ENCODE measurements at regions not wholly inside any gene's neighbourhood (a gene's known extent, or its start where the extent isn't known, plus 50 kb on each side); places are given as distances from the start of the nearest gene placed in this dataset.

- DNase-seq (ENCODE audit: low spot score) (peak; percentile 44), FAIRE-seq (peak; percentile 8), ATAC-seq (peak; percentile 56; the same call in 2 of the 3 replicates)
- H3K9me3 ChIP-seq (ENCODE audit: low read length), result no peaks in the 10 kb centered on the region
- BruUV-seq (replicated peaks), result no TSS peak
- peaks cover 16% of the 10 kb centered on the region for H3K4me1 ChIP-seq (ENCODE audit: insufficient read depth, low read length)
- no peak overlapping the region for H2AFZ ChIP-seq (ENCODE audit: low read length)
- CTCF ChIA-PET (ENCODE audit: low intra/inter-chr PET ratio, low total read pairs), result no interaction called here
- H3K36me3 ChIP-seq (replicated peaks in 1 of 2; ENCODE audit: control insufficient read depth in 1 of 2, insufficient read depth in 2 of 2, low read length in 2 of 2), result peaks cover 0 to 2% of the 10 kb centered on the region in 2 experiments; a peak in 2 of 5 replicates
- WGBS (ENCODE audit: low lambda C conversion rate), result 86% methylated on average over 1 of the region's 1 CpG
- no peak overlapping the region for H3K4me2 ChIP-seq (ENCODE audit: low read depth, low read length)
- in situ Hi-C loops (cut with HindIII; ENCODE audit: extremely low pct_ligation_motif_present, low pct_unique_long_range_greater_than_20kb) (no loop called here), intact Hi-C loops (cut with micrococcal nuclease; ENCODE audit: unreplicated experiment) (no loop called here)
- POLR2A ChIA-PET, result no interaction called here
- no peak overlapping the region for H3K9ac ChIP-seq (ENCODE audit: insufficient read depth, low read depth, low read length)
- H3K79me2 ChIP-seq (ENCODE audit: insufficient read depth, low read length), result no peaks in the 10 kb centered on the region
- H3K27me3 ChIP-seq (ENCODE audit: control insufficient read depth in 1 of 2, insufficient read depth in 2 of 2, low read length in 2 of 2), result no peaks in the 10 kb centered on the region
- no peak overlapping the region for H3K4me3 ChIP-seq (replicated peaks in 1 of 3; ENCODE audit: insufficient read depth in 1 of 3, low read depth in 2 of 3, low read length in 3 of 3)
- no peaks in the 10 kb centered on the region for H4K20me1 ChIP-seq (ENCODE audit: insufficient read depth, low read length)
- no peak overlapping the region for H3K27ac ChIP-seq (ENCODE audit: extremely low read length, insufficient read depth, low read length)
- TF ChIP-seq SIX4 (CRISPR knock-in tag; IDR thresholded peaks at IDR 0.05), result no peak
- no peak for TF ChIP-seq ZNF570 (CRISPR knock-in tag; IDR thresholded peaks at IDR 0.05; ENCODE audit: borderline replicate concordance)
- no peak for TF ChIP-seq ZNF414 (CRISPR knock-in tag; IDR thresholded peaks at IDR 0.05)
- no peak for TF ChIP-seq GLMP (CRISPR knock-in tag; IDR thresholded peaks at IDR 0.05; ENCODE audit: borderline replicate concordance)
- no peak for TF ChIP-seq SOX13 (IDR thresholded peaks at IDR 0.05)
- 0 out of 4 replicates have a peak, but pooled peaks of 1 of the 2 experiments have one; percentile 4 for TF ChIP-seq SOX13 (CRISPR knock-in tag; conservative IDR thresholded peaks at IDR 0.05 in 1 of 2, IDR thresholded peaks at IDR 0.05 in 1 of 2)
- TF ChIP-seq ZNF138 (CRISPR knock-in tag; IDR thresholded peaks at IDR 0.05; ENCODE audit: low read depth), result no peak
- TF ChIP-seq HHEX (CRISPR knock-in tag; IDR thresholded peaks at IDR 0.05), result no peak
- no peak for TF ChIP-seq CSRNP1 (CRISPR knock-in tag; IDR thresholded peaks at IDR 0.05)
- no peak for TF ChIP-seq HDAC1 (CRISPR knock-in tag; IDR thresholded peaks at IDR 0.05)
- TF ChIP-seq CEBPB (IDR thresholded peaks at IDR 0.05; ENCODE audit: borderline replicate concordance, low read depth, low read length), result 0 out of 2 replicates have a peak, but pooled peaks have one; percentile 19
- TF ChIP-seq NR2C2 (CRISPR knock-in tag; IDR thresholded peaks at IDR 0.05; ENCODE audit: borderline replicate concordance), result peak; percentile 47; the same call in 1 of the 2 replicates
- no peak for TF ChIP-seq RNF2 (conservative IDR thresholded peaks at IDR 0.05; ENCODE audit: low read depth)
- no peak for TF ChIP-seq ZNF446 (CRISPR knock-in tag; IDR thresholded peaks at IDR 0.05)
- TF ChIP-seq ATF4 (CRISPR knock-in tag; IDR thresholded peaks at IDR 0.05), result peak in 1 of 2 experiments; percentile 24; a peak in 1 of 4 replicates
- TF ChIP-seq MED1 (CRISPR knock-in tag; IDR thresholded peaks at IDR 0.05), result no peak
- TF ChIP-seq SP1 (IDR thresholded peaks at IDR 0.05), result no peak
- TF ChIP-seq SP1 (CRISPR knock-in tag; IDR thresholded peaks at IDR 0.05), result no peak
- TF ChIP-seq ZNF569 (CRISPR knock-in tag; IDR thresholded peaks at IDR 0.05; ENCODE audit: borderline replicate concordance), result no peak
- no peak for TF ChIP-seq HINFP (CRISPR knock-in tag; IDR thresholded peaks at IDR 0.05; ENCODE audit: low read depth)
Measured at GRCh38 chr6:48036316-48036715, 74.7 kb downstream of the PTCHD4 start.
